Parathyroid adenoma (tissue), 2 donors: ENCODE measurements at regions not wholly inside any gene's neighbourhood (a gene's known extent, or its start where the extent isn't known, plus 50 kb on each side); places are given as distances from the start of the nearest gene placed in this dataset.

Experiments
- H2AFZ ChIP-seq: fragments of 300-600 bp; sonication (generic); one replicate; pipeline ENCODE4 v1.7.0; 2017; ENCODE audit warnings: antibody characterized with exemption, mild to moderate bottlenecking
- H3K27ac ChIP-seq: fragments of 300-600 bp; sonication (generic); one replicate; pipeline ENCODE4 v1.7.0; 2017
- H3K27me3 ChIP-seq: fragments of 300-600 bp; sonication (generic); one replicate; pipeline ENCODE4 v1.7.0; 2017; ENCODE audit warnings: low read length; ENCODE audit not compliant: control insufficient read depth, insufficient read depth
- H3K36me3 ChIP-seq: fragments of 300-600 bp; sonication (generic); one replicate; pipeline ENCODE4 v1.7.0; 2017; ENCODE audit warnings: low read length; ENCODE audit not compliant: control insufficient read depth, insufficient read depth
- H3K4me1 ChIP-seq: fragments of 300-600 bp; sonication (generic); one replicate; pipeline ENCODE4 v1.7.0; 2017; ENCODE audit warnings: control low read depth
- H3K4me2 ChIP-seq: fragments of 300-600 bp; sonication (generic); one replicate; pipeline ENCODE4 v1.7.0; 2017; ENCODE audit warnings: low read length
- H3K4me3 ChIP-seq: fragments of 300-600 bp; sonication (generic); one replicate; pipeline ENCODE4 v1.7.0; 2017; ENCODE audit warnings: low read depth, low read length
- H3K79me2 ChIP-seq: fragments of 300-600 bp; sonication (generic); one replicate; pipeline ENCODE4 v1.7.0; 2017; ENCODE audit warnings: control low read depth
- H3K9ac ChIP-seq: fragments of 300-600 bp; sonication (generic); one replicate; pipeline ENCODE4 v1.7.0; 2017; ENCODE audit warnings: mild to moderate bottlenecking
- H3K9me3 ChIP-seq: fragments of 300-600 bp; sonication (generic); one replicate; pipeline ENCODE4 v1.7.0; 2017; ENCODE audit warnings: low read length; ENCODE audit not compliant: control insufficient read depth
- TF ChIP-seq, protein P1 (sequence below): fragments of 300-600 bp; sonication (generic); IDR thresholded peaks from one replicate; pipeline ENCODE4 v1.7.0; 2017; ENCODE audit warnings: antibody characterized with exemption, mild to moderate bottlenecking
- donor health status: primary hyperparathyroidism.

DNA sequence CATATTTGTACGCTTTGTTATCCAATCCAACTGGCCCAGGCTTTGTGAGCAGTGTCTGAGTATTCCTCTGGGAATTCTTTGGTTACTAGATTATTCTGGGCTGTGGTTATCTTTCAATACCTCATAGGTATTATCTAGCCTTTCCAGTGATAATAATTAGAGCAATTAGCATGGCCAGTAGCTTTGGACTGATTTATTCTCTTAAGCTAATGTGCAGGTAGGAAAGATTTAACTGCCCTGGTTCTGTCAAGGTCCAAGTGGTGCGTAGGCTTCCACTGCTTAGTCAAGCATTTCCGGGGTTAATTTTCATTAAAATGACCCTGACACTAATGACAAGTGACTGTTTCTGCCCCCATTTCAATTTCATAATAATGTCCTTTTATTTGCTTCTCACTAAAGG is 54.2 kb upstream of the PMFBP1 start:
- Histone ChIP-seq H3K4me1 (no peaks in the 10 kb centered on the region), H2AFZ (no peak overlapping the region), H3K9ac (no peak overlapping the region), H3K9me3 (no peaks in the 10 kb centered on the region), H3K27me3 (no peaks in the 10 kb centered on the region), H3K4me3 (no peak overlapping the region), H3K4me2 (no peak overlapping the region), H3K27ac (no peak overlapping the region), H3K36me3 (no peaks in the 10 kb centered on the region), H3K79me2 (no peaks in the 10 kb centered on the region)
- TF ChIP-seq, protein P1, sequence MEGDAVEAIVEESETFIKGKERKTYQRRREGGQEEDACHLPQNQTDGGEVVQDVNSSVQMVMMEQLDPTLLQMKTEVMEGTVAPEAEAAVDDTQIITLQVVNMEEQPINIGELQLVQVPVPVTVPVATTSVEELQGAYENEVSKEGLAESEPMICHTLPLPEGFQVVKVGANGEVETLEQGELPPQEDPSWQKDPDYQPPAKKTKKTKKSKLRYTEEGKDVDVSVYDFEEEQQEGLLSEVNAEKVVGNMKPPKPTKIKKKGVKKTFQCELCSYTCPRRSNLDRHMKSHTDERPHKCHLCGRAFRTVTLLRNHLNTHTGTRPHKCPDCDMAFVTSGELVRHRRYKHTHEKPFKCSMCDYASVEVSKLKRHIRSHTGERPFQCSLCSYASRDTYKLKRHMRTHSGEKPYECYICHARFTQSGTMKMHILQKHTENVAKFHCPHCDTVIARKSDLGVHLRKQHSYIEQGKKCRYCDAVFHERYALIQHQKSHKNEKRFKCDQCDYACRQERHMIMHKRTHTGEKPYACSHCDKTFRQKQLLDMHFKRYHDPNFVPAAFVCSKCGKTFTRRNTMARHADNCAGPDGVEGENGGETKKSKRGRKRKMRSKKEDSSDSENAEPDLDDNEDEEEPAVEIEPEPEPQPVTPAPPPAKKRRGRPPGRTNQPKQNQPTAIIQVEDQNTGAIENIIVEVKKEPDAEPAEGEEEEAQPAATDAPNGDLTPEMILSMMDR, result no peak

DNA sequence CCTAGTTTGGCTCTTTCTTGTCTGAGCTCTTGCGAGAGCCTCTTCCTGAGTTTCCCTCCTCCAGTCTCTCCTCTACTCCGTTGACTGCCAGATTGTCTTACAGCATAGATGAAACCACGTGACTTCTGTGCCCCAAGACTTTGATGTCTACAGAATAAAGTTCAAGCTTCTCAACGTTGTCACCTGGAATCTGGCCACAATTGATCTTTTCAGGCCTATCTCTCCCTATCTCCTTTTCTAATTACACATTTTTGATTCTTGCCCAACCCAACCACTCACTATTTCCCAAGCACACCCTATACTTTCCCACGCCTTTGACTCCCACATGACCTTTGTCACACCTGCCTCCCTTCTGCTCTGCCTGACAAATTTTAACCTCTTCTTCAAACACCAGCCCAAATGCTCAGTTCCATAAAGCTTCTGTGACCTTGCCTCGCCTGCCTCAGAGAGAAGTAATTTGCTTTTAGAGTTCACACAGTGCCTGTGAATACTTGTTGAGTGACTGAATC is 52.4 kb upstream of the PMFBP1 start:
- TF ChIP-seq, protein P1, result no peak
- H2AFZ ChIP-seq, result no peak overlapping the region

DNA sequence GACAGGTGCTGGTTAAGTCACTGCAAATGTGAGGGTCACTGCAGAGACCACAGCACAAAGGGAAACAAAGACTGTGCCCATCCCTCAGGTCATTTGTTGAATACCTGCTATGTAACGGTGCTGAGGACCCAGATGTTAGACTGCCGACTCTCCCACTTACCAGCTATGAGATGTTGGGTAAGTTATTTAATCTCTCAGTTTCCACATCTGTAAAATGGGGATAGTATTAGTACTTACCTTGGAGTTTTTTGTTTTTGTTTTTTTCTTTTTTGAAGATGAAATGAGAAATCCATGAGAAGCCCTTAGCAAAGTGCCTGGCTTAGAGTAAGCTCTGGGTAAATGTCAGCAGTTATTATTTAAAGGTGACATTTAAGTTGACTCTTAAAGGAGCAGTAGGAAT is 50.5 kb upstream of the PMFBP1 start:
- TF ChIP-seq, protein P1, result no peak
- Histone ChIP-seq H3K9me3 (no peaks in the 10 kb centered on the region), H2AFZ (no peak overlapping the region), H3K27me3 (no peaks in the 10 kb centered on the region), H3K4me2 (no peak overlapping the region), H3K27ac (no peak overlapping the region), H3K4me1 (no peaks in the 10 kb centered on the region), H3K79me2 (no peaks in the 10 kb centered on the region), H3K4me3 (no peak overlapping the region), H3K9ac (no peak overlapping the region), H3K36me3 (no peaks in the 10 kb centered on the region)

More for the DNA sequence above, 52.4 kb upstream of the PMFBP1 start:
- H3K4me3 ChIP-seq, result no peak overlapping the region
- no peaks in the 10 kb centered on the region for H3K27me3 ChIP-seq
- H3K9ac ChIP-seq, result no peak overlapping the region
- no peaks in the 10 kb centered on the region for H3K4me1 ChIP-seq
- H3K4me2 ChIP-seq, result no peak overlapping the region
- no peaks in the 10 kb centered on the region for H3K9me3 ChIP-seq
- no peak overlapping the region for H3K27ac ChIP-seq
- H3K79me2 ChIP-seq, result no peaks in the 10 kb centered on the region
- no peaks in the 10 kb centered on the region for H3K36me3 ChIP-seq
